GM12872 (cell line): ENCODE measurements at regions not wholly inside any gene's neighbourhood (a gene's known extent, or its start where the extent isn't known, plus 50 kb on each side); places are given as distances from the start of the nearest gene placed in this dataset.

Source experiments
- TF ChIP-seq, protein P1 (sequence below): IDR thresholded peaks from 3 replicates; pipeline ENCODE4 v1.5.1; 2011; ENCODE audit warnings: low read depth, mild to moderate bottlenecking, low read length, moderate library complexity; ENCODE audit not compliant: insufficient read depth

DNA sequence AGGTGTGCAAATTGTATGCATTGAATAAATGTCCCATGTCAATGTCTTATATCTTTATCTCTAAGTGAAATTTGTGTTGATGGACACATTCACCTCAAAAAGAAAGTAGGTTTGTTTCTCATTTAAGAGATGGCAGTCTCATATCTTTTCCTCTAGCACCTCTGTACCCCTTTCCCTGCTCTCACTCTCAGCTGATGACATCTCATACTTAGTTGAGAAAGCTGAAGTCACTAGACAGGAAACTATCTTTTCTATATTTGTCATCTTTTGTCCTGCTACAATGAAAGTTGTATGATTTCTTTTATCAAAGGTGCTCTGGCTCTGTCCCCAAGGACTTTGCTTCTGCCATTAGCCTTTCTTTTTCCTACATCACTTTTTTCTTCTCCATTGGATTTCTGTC is 84.0 kb upstream of the GRPR start:
- TF ChIP-seq, protein P1, sequence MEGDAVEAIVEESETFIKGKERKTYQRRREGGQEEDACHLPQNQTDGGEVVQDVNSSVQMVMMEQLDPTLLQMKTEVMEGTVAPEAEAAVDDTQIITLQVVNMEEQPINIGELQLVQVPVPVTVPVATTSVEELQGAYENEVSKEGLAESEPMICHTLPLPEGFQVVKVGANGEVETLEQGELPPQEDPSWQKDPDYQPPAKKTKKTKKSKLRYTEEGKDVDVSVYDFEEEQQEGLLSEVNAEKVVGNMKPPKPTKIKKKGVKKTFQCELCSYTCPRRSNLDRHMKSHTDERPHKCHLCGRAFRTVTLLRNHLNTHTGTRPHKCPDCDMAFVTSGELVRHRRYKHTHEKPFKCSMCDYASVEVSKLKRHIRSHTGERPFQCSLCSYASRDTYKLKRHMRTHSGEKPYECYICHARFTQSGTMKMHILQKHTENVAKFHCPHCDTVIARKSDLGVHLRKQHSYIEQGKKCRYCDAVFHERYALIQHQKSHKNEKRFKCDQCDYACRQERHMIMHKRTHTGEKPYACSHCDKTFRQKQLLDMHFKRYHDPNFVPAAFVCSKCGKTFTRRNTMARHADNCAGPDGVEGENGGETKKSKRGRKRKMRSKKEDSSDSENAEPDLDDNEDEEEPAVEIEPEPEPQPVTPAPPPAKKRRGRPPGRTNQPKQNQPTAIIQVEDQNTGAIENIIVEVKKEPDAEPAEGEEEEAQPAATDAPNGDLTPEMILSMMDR = no peak

DNA sequence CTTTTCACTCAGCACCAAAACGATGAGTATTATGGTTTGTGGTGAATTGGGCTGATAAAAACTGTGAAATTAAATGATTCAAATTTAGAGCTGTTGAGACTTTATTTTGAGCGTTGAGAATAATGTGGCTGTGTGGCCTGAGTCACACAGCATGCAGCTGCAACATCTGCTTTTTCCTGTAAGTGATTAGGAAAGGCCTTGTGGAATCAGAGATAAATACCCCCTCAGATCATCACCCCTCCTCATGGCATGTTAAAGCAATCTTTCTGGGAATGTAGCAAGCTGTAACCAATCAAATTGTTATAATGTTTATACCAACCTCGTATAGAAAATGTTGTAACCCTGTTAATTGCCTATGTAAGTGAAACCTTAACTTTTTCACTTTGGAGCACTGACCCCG is 90.0 kb upstream of the GRPR start:
- TF ChIP-seq, protein P1 = no peak

DNA sequence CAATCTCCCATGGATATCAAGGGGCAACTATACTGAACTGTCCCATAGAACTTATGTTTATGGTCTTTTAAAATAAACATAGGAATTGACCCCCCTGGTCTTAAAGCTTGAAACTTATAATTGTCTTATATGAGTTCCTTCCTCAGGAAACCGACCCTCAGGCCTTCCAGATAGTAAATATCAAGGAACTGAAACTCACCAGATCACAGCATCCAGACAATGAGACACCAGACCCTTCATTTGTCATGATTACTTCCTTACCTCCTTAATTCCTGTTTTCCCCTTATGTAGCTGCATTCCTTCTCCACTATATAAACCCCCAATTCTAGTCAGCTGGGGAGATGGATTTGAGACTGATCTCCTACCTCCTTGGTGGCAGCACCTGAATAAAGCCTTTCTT is 94.8 kb upstream of the GRPR start:
- TF ChIP-seq, protein P1 = no peak

DNA sequence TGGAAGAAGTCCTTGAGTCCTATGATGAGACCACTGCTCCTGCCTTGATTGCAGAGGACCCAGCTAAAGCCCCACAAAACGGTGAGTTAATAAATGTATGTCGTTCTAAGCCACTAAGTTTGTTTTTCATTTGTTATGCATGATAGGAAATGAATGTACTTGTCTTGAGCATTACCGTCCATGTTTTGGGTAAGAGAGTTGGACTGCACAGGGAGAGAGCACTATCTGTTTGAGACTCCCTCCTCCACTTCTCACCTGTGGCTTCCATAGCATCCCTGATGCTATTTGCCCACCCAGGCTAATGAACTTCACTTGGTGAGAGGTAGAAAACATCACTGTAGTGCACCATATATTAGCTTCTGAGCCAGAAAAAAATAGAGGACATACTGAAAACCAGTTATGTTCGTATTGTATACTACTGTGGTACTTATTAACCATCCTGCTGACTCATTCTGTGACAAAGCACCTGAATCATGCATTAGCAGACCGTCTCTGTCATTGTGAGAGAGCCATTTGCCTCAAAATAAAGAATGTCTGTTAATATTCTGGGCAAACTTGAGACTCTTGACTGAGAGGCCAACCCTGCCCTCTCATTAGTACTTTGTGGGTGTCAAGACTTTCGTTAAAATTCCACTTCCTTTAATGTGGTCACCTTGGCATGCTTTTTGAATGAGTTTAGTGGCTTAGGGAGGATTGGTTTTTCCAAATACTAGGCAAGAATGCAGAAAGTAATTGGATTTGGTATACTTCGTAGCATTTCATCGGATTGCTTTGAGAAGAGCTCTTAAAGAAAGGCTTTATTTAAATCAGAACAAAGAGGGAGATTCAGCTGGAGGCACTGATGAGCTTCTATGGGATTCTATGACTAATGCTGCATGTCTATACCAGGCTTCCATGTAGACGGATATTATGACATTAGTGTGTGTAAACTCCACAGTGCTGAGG is 99.3 kb upstream of the GRPR start:
- TF ChIP-seq, protein P1 = no peak

DNA sequence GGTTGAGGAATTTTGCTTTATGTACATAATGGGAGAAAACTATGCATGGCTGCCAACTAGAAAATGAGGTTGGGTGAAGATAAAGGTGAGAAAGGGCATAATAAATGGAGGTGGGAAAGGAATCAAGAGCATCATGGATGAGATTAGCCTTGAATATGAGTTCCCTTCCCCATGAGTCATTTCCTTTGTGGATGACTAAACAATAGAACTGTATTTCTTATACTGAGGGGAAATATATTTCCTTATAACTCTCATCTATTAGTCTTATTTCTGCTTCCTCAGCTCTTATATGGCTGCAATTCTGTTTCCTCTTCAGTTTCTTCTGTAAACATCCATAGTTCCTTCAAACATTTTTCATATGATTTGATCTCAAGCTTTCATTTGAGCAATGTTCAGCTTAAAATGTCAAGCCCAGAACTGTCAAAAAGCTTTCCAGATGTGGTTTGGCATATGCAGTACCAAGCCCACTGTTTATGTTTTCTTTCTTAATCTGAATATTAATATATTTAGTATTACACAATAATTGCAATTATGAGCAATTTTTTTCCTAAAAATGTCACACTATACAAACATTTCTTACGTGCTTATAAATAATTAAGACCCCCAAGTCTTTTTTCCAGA is 100.7 kb upstream of the GRPR start:
- TF ChIP-seq, protein P1 = no peak

DNA sequence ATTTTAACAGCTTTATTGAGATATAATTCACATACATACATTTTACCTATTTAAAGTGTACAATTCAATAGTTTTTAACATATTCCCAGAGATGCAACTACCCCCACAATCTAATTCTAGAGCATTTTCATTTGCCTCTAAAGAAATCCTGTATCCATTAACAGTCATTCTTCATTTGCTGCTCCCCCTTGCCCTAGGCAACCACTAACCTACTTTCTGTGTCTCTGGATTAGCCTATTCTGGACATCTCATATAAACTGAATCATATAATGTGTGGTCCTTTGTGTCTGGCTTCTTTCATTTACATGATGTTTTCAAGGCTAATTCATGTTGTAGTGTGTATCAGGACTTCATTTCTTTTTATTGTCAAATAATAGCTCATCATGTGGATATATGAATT is 105.1 kb upstream of the GRPR start:
- TF ChIP-seq, protein P1 = no peak

DNA sequence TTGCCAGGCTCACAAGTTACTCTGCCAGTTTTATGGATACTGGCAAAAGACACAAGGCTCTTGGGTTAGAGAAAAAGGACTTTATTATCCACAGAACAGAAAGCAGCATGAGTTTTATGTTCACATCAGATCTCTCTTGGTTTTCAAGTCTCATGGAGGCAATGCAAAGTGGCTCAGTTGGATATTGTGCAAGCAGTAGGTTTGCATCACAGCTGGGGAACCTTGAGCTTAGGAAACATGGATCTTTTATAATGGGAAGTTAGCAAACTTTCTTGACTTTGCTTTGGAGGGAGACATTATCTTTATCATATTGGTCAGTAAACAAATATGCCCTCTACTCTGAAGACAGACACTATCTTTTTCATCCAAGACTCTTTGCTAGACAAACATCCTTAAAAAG is 109.2 kb upstream of the GRPR start:
- TF ChIP-seq, protein P1 = no peak
